Fibroblast of lung (primary cell): ENCODE measurements at regions not wholly inside any gene's neighbourhood (a gene's known extent, or its start where the extent isn't known, plus 50 kb on each side); places are given as distances from the start of the nearest gene placed in this dataset.
"Not testable (repeated sequence)": the region's sequence is repeated elsewhere in the genome, so short reads cannot be mapped to it uniquely, and the experiment has no call there.

ENCODE experiments used
- DNase-seq, 2 donors: peaks; one replicate each; pipeline versions ENCODE4 v3.0.0 to v3.0.0-alpha.2; 2010; ENCODE audit warnings: low read depth in 2 of 2
- H2AFZ ChIP-seq: 2 replicates; pipeline ENCODE4 v1.5.1; 2012; ENCODE audit warnings: low read length, control low read depth, inconsistent platforms
- H3K27ac ChIP-seq: 2 replicates; pipeline ENCODE4 v1.5.1; 2011; ENCODE audit warnings: low read length, control low read depth; ENCODE audit not compliant: insufficient read depth
- H3K27me3 ChIP-seq: 2 replicates; pipeline ENCODE4 v1.5.1; 2011; ENCODE audit warnings: mild to moderate bottlenecking, low read length; ENCODE audit not compliant: control insufficient read depth, insufficient read depth
- H3K36me3 ChIP-seq: 2 replicates; pipeline ENCODE4 v1.5.1; 2011; ENCODE audit warnings: low read length; ENCODE audit not compliant: control insufficient read depth, insufficient read depth
- H3K4me1 ChIP-seq: 2 replicates; pipeline ENCODE4 v1.5.1; 2011; ENCODE audit warnings: low read length; ENCODE audit not compliant: control insufficient read depth, insufficient read depth; ENCODE audit errors: extremely low read depth
- H3K4me2 ChIP-seq: 2 replicates; pipeline ENCODE4 v1.5.1; 2011; ENCODE audit warnings: low read length, control low read depth; ENCODE audit not compliant: insufficient read depth; ENCODE audit errors: extremely low read depth
- H3K4me3 ChIP-seq, 4 experiments: fragments of 200-600 bp in 1 of 4; sonication (generic) in 1 of 4; replicated peaks in 1 of 4; 2 replicates each; pipeline ENCODE4 v1.5.1; 2011 to 2016; ENCODE audit warnings: low read length in 4 of 4, low read depth in 3 of 4, mild to moderate bottlenecking in 3 of 4, control low read depth in 2 of 4, inconsistent platforms in 1 of 4, mixed read lengths in 1 of 4; ENCODE audit not compliant: insufficient read depth in 1 of 4; ENCODE audit errors: control extremely low read depth in 1 of 4
- H3K79me2 ChIP-seq: 2 replicates; pipeline ENCODE4 v1.5.1; 2012; ENCODE audit warnings: mild to moderate bottlenecking, low read length, inconsistent platforms; ENCODE audit not compliant: control insufficient read depth, insufficient read depth
- H3K9ac ChIP-seq: 2 replicates; pipeline ENCODE4 v1.5.1; 2011; ENCODE audit warnings: mild to moderate bottlenecking, low read length, control low read depth; ENCODE audit not compliant: insufficient read depth
- H3K9me3 ChIP-seq: 2 replicates; pipeline ENCODE4 v1.5.1; 2012; ENCODE audit warnings: low read depth, low read length; ENCODE audit not compliant: control insufficient read depth, insufficient read depth
- H4K20me1 ChIP-seq: 2 replicates; pipeline ENCODE4 v1.5.1; 2011; ENCODE audit warnings: low read length; ENCODE audit not compliant: control insufficient read depth, insufficient read depth; ENCODE audit errors: extremely low read depth
- CTCF ChIP-seq, 2 donors: IDR thresholded peaks in 1 of 2; conservative IDR thresholded peaks in 1 of 2; 1 replicate in 1 of 2; 2 replicates in 1 of 2; pipeline ENCODE4 v1.5.1; 2011 to 2012; ENCODE audit warnings: low read length in 2 of 2, control low read depth in 1 of 2, inconsistent platforms in 1 of 2, low read depth in 1 of 2, mild to moderate bottlenecking in 1 of 2
- EZH2 ChIP-seq: IDR thresholded peaks from 2 replicates; pipeline ENCODE4 v1.5.1; 2012; ENCODE audit warnings: low read length, control low read depth, mild to moderate bottlenecking; ENCODE audit errors: missing control alignments

- no peak overlapping the region for H3K4me3 ChIP-seq
- H3K9ac ChIP-seq: no peak overlapping the region
- no peak overlapping the region for H3K27ac ChIP-seq
- no peaks in the 10 kb centered on the region for H4K20me1 ChIP-seq
- H3K27me3 ChIP-seq: no peaks in the 10 kb centered on the region
- DNase-seq: no peak
- no peaks in the 10 kb centered on the region for H3K9me3 ChIP-seq
- no peak overlapping the region for H3K4me2 ChIP-seq
- H3K79me2 ChIP-seq: no peaks in the 10 kb centered on the region
- TF ChIP-seq CTCF (conservative IDR thresholded peaks at IDR 0.05 in 1 of 2, IDR thresholded peaks at IDR 0.05 in 1 of 2; ENCODE audit: low read depth in 1 of 2, low read length in 2 of 2) (no peak), EZH2 (no peak)
- no peaks in the 10 kb centered on the region for H3K4me1 ChIP-seq
- H2AFZ ChIP-seq: no peak overlapping the region
- H3K36me3 ChIP-seq: no peaks in the 10 kb centered on the region
Observed at GRCh38 chr4:179361978-179362486, 1919.8 kb upstream of the AGA start.

- H3K79me2 ChIP-seq, H3K4me3 ChIP-seq, H3K4me2 ChIP-seq, H3K9me3 ChIP-seq, H3K4me1 ChIP-seq, DNase-seq, H3K9ac ChIP-seq, H3K27ac ChIP-seq, H3K36me3 ChIP-seq, H4K20me1 ChIP-seq, H2AFZ ChIP-seq, H3K27me3 ChIP-seq: not testable (repeated sequence)
Observed at GRCh38 chr4:179365932-179366331, 1923.7 kb upstream of the AGA start.

GRCh38 chr4:179372242-179372641 is 1930.0 kb upstream of the AGA start:
- Histone ChIP-seq H3K27ac (no peak overlapping the region), H2AFZ (no peak overlapping the region), H3K9me3 (no peaks in the 10 kb centered on the region), H3K4me2 (no peak overlapping the region), H3K9ac (no peak overlapping the region), H3K27me3 (no peaks in the 10 kb centered on the region), H3K4me3 (no peak overlapping the region), H3K4me1 (no peaks in the 10 kb centered on the region), H3K79me2 (no peaks in the 10 kb centered on the region), H3K36me3 (no peaks in the 10 kb centered on the region), H4K20me1 (no peaks in the 10 kb centered on the region)
- TF ChIP-seq EZH2: no peak
- no peak for TF ChIP-seq CTCF (conservative IDR thresholded peaks at IDR 0.05 in 1 of 2, IDR thresholded peaks at IDR 0.05 in 1 of 2; ENCODE audit: low read depth in 1 of 2, low read length in 2 of 2)
- DNase-seq: peak in 1 of 2 donors; percentile 73
